HG03159 (cell line): ENCODE measurements at regions not wholly inside any gene's neighbourhood (a gene's known extent, or its start where the extent isn't known, plus 50 kb on each side); places are given as distances from the start of the nearest gene placed in this dataset.

Experiments used
- ATAC-seq: cut with Tn5 transposase; IDR thresholded peaks from one replicate; pipeline ENCODE4 v1.9.1; 2021; ENCODE audit warnings: mild to moderate bottlenecking, moderate library complexity; ENCODE audit not compliant: unreplicated experiment

GRCh38 chr4:181523973-181524372 is 719.2 kb upstream of the TENM3 start:
- no peak for ATAC-seq

GRCh38 chr4:181524499-181524898 is 718.7 kb upstream of the TENM3 start:
- ATAC-seq, result no peak

- ATAC-seq, result no peak
Measured at GRCh38 chr4:181525634-181526033, 717.6 kb upstream of the TENM3 start.

- peak; percentile 75 for ATAC-seq
Measured at GRCh38 chr4:181528570-181529184, 714.5 kb upstream of the TENM3 start.

GRCh38 chr4:181529537-181529936 is 713.7 kb upstream of the TENM3 start:
- no peak for ATAC-seq

GRCh38 chr4:181536196-181536746 is 706.9 kb upstream of the TENM3 start:
- ATAC-seq, result no peak

GRCh38 chr4:181536811-181537434 is 706.3 kb upstream of the TENM3 start:
- ATAC-seq, result no peak

- ATAC-seq, result no peak
Measured at GRCh38 chr4:181538431-181538830, 704.8 kb upstream of the TENM3 start.

GRCh38 chr4:181541396-181541795 is 701.8 kb upstream of the TENM3 start:
- ATAC-seq, result no peak

- ATAC-seq, result no peak
Measured at GRCh38 chr4:181548873-181549575, 694.2 kb upstream of the TENM3 start.

- ATAC-seq, result no peak
Measured at GRCh38 chr4:181549576-181550188, 693.5 kb upstream of the TENM3 start.

- ATAC-seq, result no peak
Measured at GRCh38 chr4:181550381-181550780, 692.8 kb upstream of the TENM3 start.

- no peak for ATAC-seq
Measured at GRCh38 chr4:181559637-181560036, 683.6 kb upstream of the TENM3 start.

GRCh38 chr4:181562399-181562798 is 680.8 kb upstream of the TENM3 start:
- no peak for ATAC-seq

GRCh38 chr4:181564625-181565024 is 678.6 kb upstream of the TENM3 start:
- ATAC-seq, result no peak

GRCh38 chr4:181566490-181566889 is 676.7 kb upstream of the TENM3 start:
- ATAC-seq, result no peak

GRCh38 chr4:181569553-181569952 is 673.6 kb upstream of the TENM3 start:
- ATAC-seq, result peak; percentile 71

GRCh38 chr4:181578911-181579310 is 664.3 kb upstream of the TENM3 start:
- no peak for ATAC-seq

- no peak for ATAC-seq
Measured at GRCh38 chr4:181579486-181579885, 663.7 kb upstream of the TENM3 start.

GRCh38 chr4:181581983-181582382 is 661.2 kb upstream of the TENM3 start:
- no peak for ATAC-seq

- ATAC-seq, result no peak
Measured at GRCh38 chr4:181582595-181582994, 660.6 kb upstream of the TENM3 start.
